Thyroid gland (tissue), 4 donors: ENCODE measurements at regions not wholly inside any gene's neighbourhood (a gene's known extent, or its start where the extent isn't known, plus 50 kb on each side); places are given as distances from the start of the nearest gene placed in this dataset.

Experiments used
- CTCF ChIP-seq, 6 experiments: fragments of 200-600 bp in 3 of 6; fragments of 450-650 bp in 3 of 6; sonication (generic) in 3 of 6; IDR thresholded peaks; one replicate each; pipeline ENCODE4 v1.5.1; 2016 to 2019; ENCODE audit warnings: antibody characterized with exemption in 6 of 6, mild to moderate bottlenecking in 2 of 6, inconsistent platforms in 1 of 6, moderate library complexity in 1 of 6
- POLR2A ChIP-seq, 2 donors: fragments of 450-650 bp; IDR thresholded peaks; one replicate each; pipeline ENCODE4 v1.6.1; 2017; ENCODE audit warnings: antibody characterized with exemption in 2 of 2, mild to moderate bottlenecking in 2 of 2, moderate library complexity in 1 of 2

GRCh38 chr20:10922506-10922905 is 248.7 kb upstream of the JAG1 start:
- TF ChIP-seq CTCF (IDR thresholded peaks at IDR 0.05) (no peak), POLR2A (IDR thresholded peaks at IDR 0.05) (no peak)
